ENCODE measurements at regions not wholly inside any gene's neighbourhood (a gene's known extent, or its start where the extent isn't known, plus 50 kb on each side); places are given as distances from the start of the nearest gene placed in this dataset.

DNA sequence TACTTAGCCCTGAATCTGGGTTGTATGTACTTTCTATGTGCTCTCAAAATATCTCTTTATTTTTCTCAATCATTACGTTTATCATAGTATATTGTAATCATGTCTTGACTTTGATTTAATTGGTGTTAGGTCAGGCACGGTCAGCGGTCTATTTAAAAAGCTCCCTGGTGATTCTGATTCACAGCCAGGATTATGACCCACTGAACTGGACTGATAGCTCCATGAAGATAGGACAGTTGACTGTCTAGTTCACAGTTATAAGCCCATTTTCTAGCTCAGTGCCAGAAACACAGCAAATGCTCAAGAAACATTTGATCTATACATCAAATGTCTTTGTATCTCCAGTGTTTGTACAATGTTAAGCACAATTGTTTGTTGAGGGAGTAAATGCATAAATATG, 111.5 kb upstream of the CCN2 start:
- H3K4me3 ChIP-seq (ENCODE audit: low read length): no peak overlapping the region
- no peaks in the 10 kb centered on the region for H3K9me3 ChIP-seq (replicated peaks; ENCODE audit: insufficient read depth, low read length)
- H3K4me2 ChIP-seq (ENCODE audit: low read depth, low read length): no peak overlapping the region
- H3K27me3 ChIP-seq (replicated peaks; ENCODE audit: insufficient read depth, low read length): no peaks in the 10 kb centered on the region
- H2AFZ ChIP-seq (ENCODE audit: low read length): no peak overlapping the region
- no peaks in the 10 kb centered on the region for H3K79me2 ChIP-seq (ENCODE audit: low read length)
- H3K9me2 ChIP-seq (replicated peaks; ENCODE audit: insufficient read depth, low read length): no peaks in the 10 kb centered on the region
- H3K27ac ChIP-seq (ENCODE audit: low read length): no peak overlapping the region
- TF ChIP-seq, protein P1, sequence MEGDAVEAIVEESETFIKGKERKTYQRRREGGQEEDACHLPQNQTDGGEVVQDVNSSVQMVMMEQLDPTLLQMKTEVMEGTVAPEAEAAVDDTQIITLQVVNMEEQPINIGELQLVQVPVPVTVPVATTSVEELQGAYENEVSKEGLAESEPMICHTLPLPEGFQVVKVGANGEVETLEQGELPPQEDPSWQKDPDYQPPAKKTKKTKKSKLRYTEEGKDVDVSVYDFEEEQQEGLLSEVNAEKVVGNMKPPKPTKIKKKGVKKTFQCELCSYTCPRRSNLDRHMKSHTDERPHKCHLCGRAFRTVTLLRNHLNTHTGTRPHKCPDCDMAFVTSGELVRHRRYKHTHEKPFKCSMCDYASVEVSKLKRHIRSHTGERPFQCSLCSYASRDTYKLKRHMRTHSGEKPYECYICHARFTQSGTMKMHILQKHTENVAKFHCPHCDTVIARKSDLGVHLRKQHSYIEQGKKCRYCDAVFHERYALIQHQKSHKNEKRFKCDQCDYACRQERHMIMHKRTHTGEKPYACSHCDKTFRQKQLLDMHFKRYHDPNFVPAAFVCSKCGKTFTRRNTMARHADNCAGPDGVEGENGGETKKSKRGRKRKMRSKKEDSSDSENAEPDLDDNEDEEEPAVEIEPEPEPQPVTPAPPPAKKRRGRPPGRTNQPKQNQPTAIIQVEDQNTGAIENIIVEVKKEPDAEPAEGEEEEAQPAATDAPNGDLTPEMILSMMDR (IDR thresholded peaks at IDR 0.05; ENCODE audit: low read length): no peak
- no peak for TF ChIP-seq EZH2 (optimal IDR thresholded peaks at IDR 0.05; ENCODE audit: low read depth, low read length)
- TF ChIP-seq EZH2phosphoT487 (IDR thresholded peaks at IDR 0.05; ENCODE audit: low read length): no peak
- H3K9ac ChIP-seq (ENCODE audit: low read length): no peak overlapping the region
- H4K20me1 ChIP-seq (ENCODE audit: insufficient read depth, low read length): no peaks in the 10 kb centered on the region
- no peaks in the 10 kb centered on the region for H3K36me3 ChIP-seq (replicated peaks; ENCODE audit: insufficient read depth, low read length)
- DNase-seq: no peak
- 0 out of 2 replicates have a peak, but pooled peaks cover 11% of the 10 kb centered on the region for H3K4me1 ChIP-seq (ENCODE audit: low read length)
- no peaks in the 10 kb centered on the region; the same call in 1 of the 2 replicates for H3F3A ChIP-seq (ENCODE audit: insufficient read depth, low read length)

DNA sequence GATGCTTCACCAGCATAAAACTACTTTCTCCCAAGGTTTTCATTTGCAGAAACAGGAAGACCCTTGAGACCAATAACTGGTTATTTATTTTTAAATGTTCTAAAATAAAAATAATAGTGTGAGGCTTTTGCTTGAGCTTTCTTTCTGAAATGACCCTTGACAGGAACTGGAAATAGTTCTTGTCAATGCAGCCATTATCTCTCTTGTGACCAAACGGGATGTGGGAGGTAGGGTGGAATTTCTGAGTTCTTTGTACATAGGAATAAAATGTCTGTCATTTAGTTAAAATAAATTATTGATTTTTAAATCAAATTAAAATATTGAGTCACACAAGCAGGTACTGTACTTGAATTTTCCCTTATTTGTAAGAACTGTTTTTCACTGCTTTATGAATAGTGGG, 110.2 kb upstream of the CCN2 start:
- H3K79me2 ChIP-seq (ENCODE audit: low read length): no peaks in the 10 kb centered on the region
- 0 out of 2 replicates have a peak, but pooled peaks cover 19% of the 10 kb centered on the region for H3K4me1 ChIP-seq (ENCODE audit: low read length)
- H3K9ac ChIP-seq (ENCODE audit: low read length): no peak overlapping the region
- H3K9me2 ChIP-seq (replicated peaks; ENCODE audit: insufficient read depth, low read length): no peaks in the 10 kb centered on the region
- no peaks in the 10 kb centered on the region for H3K27me3 ChIP-seq (replicated peaks; ENCODE audit: insufficient read depth, low read length)
- no peak overlapping the region for H2AFZ ChIP-seq (ENCODE audit: low read length)
- no peak for DNase-seq
- H3K9me3 ChIP-seq (replicated peaks; ENCODE audit: insufficient read depth, low read length): no peaks in the 10 kb centered on the region
- no peak overlapping the region for H3K27ac ChIP-seq (ENCODE audit: low read length)
- no peaks in the 10 kb centered on the region; the same call in 1 of the 2 replicates for H3F3A ChIP-seq (ENCODE audit: insufficient read depth, low read length)
- no peaks in the 10 kb centered on the region for H4K20me1 ChIP-seq (ENCODE audit: insufficient read depth, low read length)
- no peak overlapping the region for H3K4me3 ChIP-seq (ENCODE audit: low read length)
- no peak overlapping the region for H3K4me2 ChIP-seq (ENCODE audit: low read depth, low read length)
- TF ChIP-seq EZH2 (optimal IDR thresholded peaks at IDR 0.05; ENCODE audit: low read depth, low read length) (no peak), EZH2phosphoT487 (IDR thresholded peaks at IDR 0.05; ENCODE audit: low read length) (no peak)
- TF ChIP-seq, protein P1 (IDR thresholded peaks at IDR 0.05; ENCODE audit: low read length): no peak
- no peaks in the 10 kb centered on the region for H3K36me3 ChIP-seq (replicated peaks; ENCODE audit: insufficient read depth, low read length)

DNA sequence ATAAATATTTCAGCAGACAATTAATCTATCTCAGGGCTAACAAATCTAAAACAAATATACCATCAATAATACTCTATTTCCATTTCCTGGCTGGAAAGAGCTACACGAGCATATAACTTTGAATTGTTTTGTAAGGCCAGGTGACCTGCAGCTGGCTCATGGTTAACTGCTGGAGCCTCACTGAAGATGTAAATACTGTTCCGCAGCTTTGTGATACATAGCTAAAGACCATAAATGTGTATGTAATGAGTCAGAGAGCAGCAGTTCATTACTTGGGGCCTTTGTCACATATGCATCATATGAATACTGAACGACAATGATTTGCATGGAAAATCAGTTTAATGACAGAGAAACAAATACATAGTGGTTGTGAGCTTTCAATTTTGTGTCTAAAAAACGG, 109.4 kb upstream of the CCN2 start:
- H3K4me1 ChIP-seq (ENCODE audit: low read length): 0 out of 2 replicates have a peak, but pooled peaks cover 19% of the 10 kb centered on the region
- H3K27ac ChIP-seq (ENCODE audit: low read length): no peak overlapping the region
- H3K79me2 ChIP-seq (ENCODE audit: low read length): no peaks in the 10 kb centered on the region
- H3K4me3 ChIP-seq (ENCODE audit: low read length): no peak overlapping the region
- H3K9me3 ChIP-seq (replicated peaks; ENCODE audit: insufficient read depth, low read length): no peaks in the 10 kb centered on the region
- H3K27me3 ChIP-seq (replicated peaks; ENCODE audit: insufficient read depth, low read length): no peaks in the 10 kb centered on the region
- H3K36me3 ChIP-seq (replicated peaks; ENCODE audit: insufficient read depth, low read length): no peaks in the 10 kb centered on the region
- no peak overlapping the region for H2AFZ ChIP-seq (ENCODE audit: low read length)
- no peaks in the 10 kb centered on the region for H4K20me1 ChIP-seq (ENCODE audit: insufficient read depth, low read length)
- H3F3A ChIP-seq (ENCODE audit: insufficient read depth, low read length): no peaks in the 10 kb centered on the region; the same call in 1 of the 2 replicates
- DNase-seq: no peak
- no peak overlapping the region for H3K4me2 ChIP-seq (ENCODE audit: low read depth, low read length)
- no peaks in the 10 kb centered on the region for H3K9me2 ChIP-seq (replicated peaks; ENCODE audit: insufficient read depth, low read length)
- TF ChIP-seq EZH2phosphoT487 (IDR thresholded peaks at IDR 0.05; ENCODE audit: low read length): no peak
- TF ChIP-seq, protein P1 (IDR thresholded peaks at IDR 0.05; ENCODE audit: low read length): no peak
- no peak for TF ChIP-seq EZH2 (optimal IDR thresholded peaks at IDR 0.05; ENCODE audit: low read depth, low read length)
- H3K9ac ChIP-seq (ENCODE audit: low read length): no peak overlapping the region

Data from MM.1S (cell line).